ENCODE measurements at regions not wholly inside any gene's neighbourhood (a gene's known extent, or its start where the extent isn't known, plus 50 kb on each side); places are given as distances from the start of the nearest gene placed in this dataset.

- no peak for TF ChIP-seq TEAD4 (IDR thresholded peaks at IDR 0.05; ENCODE audit: borderline replicate concordance, insufficient read depth)
- TF ChIP-seq RAD21 (IDR thresholded peaks at IDR 0.05; ENCODE audit: low read length): no peak
- TF ChIP-seq POLR2AphosphoS5 (IDR thresholded peaks at IDR 0.05; ENCODE audit: low read depth, low read length): no peak
- TF ChIP-seq MAX (IDR thresholded peaks at IDR 0.05; ENCODE audit: low read depth): no peak
- TF ChIP-seq EZH2phosphoT487 (IDR thresholded peaks at IDR 0.05; ENCODE audit: borderline replicate concordance, low read depth): no peak
- TF ChIP-seq NFIC (IDR thresholded peaks at IDR 0.05; ENCODE audit: borderline replicate concordance): no peak
- no peak for TF ChIP-seq YY1 (IDR thresholded peaks at IDR 0.05; ENCODE audit: low read depth)
Measured at GRCh38 chr13:22062478-22063205, 391.8 kb downstream of the FGF9 start (continued).

- WGBS (ENCODE audit: low lambda C conversion rate): 28% methylated on average over 21 of the region's 23 CpGs
- CTCF ChIA-PET: no interaction called here
- Histone ChIP-seq H3K9me2 (no peaks in the 10 kb centered on the region), H4K20me1 (ENCODE audit: insufficient read depth) (no peaks in the 10 kb centered on the region), H3K27ac (ENCODE audit: low read depth in 2 of 2, low read length in 1 of 2) (no peak overlapping the region), H3F3A (replicated peaks; ENCODE audit: insufficient read depth) (no peaks in the 10 kb centered on the region), H3K4me3 (ENCODE audit: low read depth in 2 of 2, low read length in 1 of 2) (no peak overlapping the region), H3K36me3 (replicated peaks in 1 of 2; ENCODE audit: control insufficient read depth in 1 of 2, insufficient read depth in 2 of 2, low read length in 1 of 2) (no peaks in the 10 kb centered on the region), H3K9me3 (no peaks in the 10 kb centered on the region; the same call in 1 of the 2 replicates), H3K4me2 (no peak overlapping the region), H2AFZ (ENCODE audit: low read depth) (no peak overlapping the region), H3K27me3 (ENCODE audit: insufficient read depth) (no peaks in the 10 kb centered on the region), H3K4me1 (ENCODE audit: control insufficient read depth in 1 of 2, insufficient read depth in 2 of 2, low read depth in 1 of 2, low read length in 1 of 2) (no peaks in the 10 kb centered on the region), H3K9ac (no peak overlapping the region), H3K79me2 (ENCODE audit: insufficient read depth) (no peaks in the 10 kb centered on the region)
- POLR2A ChIA-PET: no interaction called here
- no peak for DNase-seq
- TF ChIP-seq USF2 (IDR thresholded peaks at IDR 0.05; ENCODE audit: borderline replicate concordance, low read depth, low read length) (no peak), MEF2A (IDR thresholded peaks at IDR 0.05; ENCODE audit: borderline replicate concordance, low read depth) (no peak), RFX5 (IDR thresholded peaks at IDR 0.05; ENCODE audit: low read length) (no peak), NRF1 (IDR thresholded peaks at IDR 0.05; ENCODE audit: low read depth, low read length) (no peak), IRF3 (IDR thresholded peaks at IDR 0.05; ENCODE audit: low read depth, low read length) (no peak), ZBTB33 (IDR thresholded peaks at IDR 0.05; ENCODE audit: borderline replicate concordance, low read depth) (no peak)
Measured at GRCh38 chr13:22063416-22064124, 392.7 kb downstream of the FGF9 start.

All from SK-N-SH (cell line).